Thymus (tissue), 11 donors: ENCODE measurements at regions not wholly inside any gene's neighbourhood (a gene's known extent, or its start where the extent isn't known, plus 50 kb on each side); places are given as distances from the start of the nearest gene placed in this dataset.

Experiments used
- DNase-seq, 9 donors: peaks; one replicate each; pipeline ENCODE4 v3.0.0-alpha.2; 2013; ENCODE audit warnings: low spot score in 9 of 9, low read depth in 6 of 9, missing footprints in 1 of 9
- H3K27ac ChIP-seq, 2 donors: one replicate each; pipeline ENCODE4 v1.5.1; 2013; ENCODE audit warnings: control low read depth in 1 of 2, low read depth in 1 of 2, low read length in 1 of 2, mild to moderate bottlenecking in 1 of 2, moderate library complexity in 1 of 2
- H3K27me3 ChIP-seq, 2 donors: one replicate each; pipeline ENCODE4 v1.5.1; 2013; ENCODE audit warnings: low read length in 1 of 2; ENCODE audit not compliant: control insufficient read depth in 2 of 2, insufficient read depth in 1 of 2
- H3K36me3 ChIP-seq, 2 donors: one replicate each; pipeline ENCODE4 v1.5.1; 2013; ENCODE audit warnings: low read length in 1 of 2, mild to moderate bottlenecking in 1 of 2, moderate library complexity in 1 of 2; ENCODE audit not compliant: control insufficient read depth in 2 of 2, insufficient read depth in 2 of 2
- H3K4me1 ChIP-seq, 2 donors: one replicate each; pipeline ENCODE4 v1.5.1; 2013; ENCODE audit warnings: low read length in 2 of 2; ENCODE audit not compliant: control insufficient read depth in 2 of 2, insufficient read depth in 2 of 2
- H3K4me3 ChIP-seq, 2 donors: one replicate each; pipeline ENCODE4 v1.5.1; 2013; ENCODE audit warnings: low read length in 2 of 2, control low read depth in 1 of 2, mild to moderate bottlenecking in 1 of 2
- H3K9me3 ChIP-seq, 2 donors: one replicate each; pipeline ENCODE4 v1.5.1; 2013; ENCODE audit warnings: low read length in 1 of 2, mild to moderate bottlenecking in 1 of 2; ENCODE audit not compliant: control insufficient read depth in 2 of 2, insufficient read depth in 1 of 2
- WGBS: extraction: QIAGEN DNeasy Blood & Tissue Kit; methylation state at CpG from one replicate; pipeline ENCODE4 v1.1.7; 2013; 5-methylcytosine and 5-hydroxymethylcytosine counted together
- donor health status: healthy.

GRCh38 chr7:106372595-106373318 is 88.0 kb upstream of the NAMPT start:
- 80% methylated on average over 3 of the region's 3 CpGs for WGBS
- no peaks in the 10 kb centered on the region for H3K4me1 ChIP-seq
- no peaks in the 10 kb centered on the region for H3K27me3 ChIP-seq
- no peak overlapping the region for H3K27ac ChIP-seq
- H3K36me3 ChIP-seq = no peaks in the 10 kb centered on the region
- H3K9me3 ChIP-seq = no peaks in the 10 kb centered on the region
- no peak for DNase-seq
- H3K4me3 ChIP-seq = no peak overlapping the region

GRCh38 chr7:106372126-106372525 is 87.3 kb upstream of the NAMPT start:
- Histone ChIP-seq H3K9me3 (no peaks in the 10 kb centered on the region), H3K4me3 (no peak overlapping the region), H3K36me3 (no peaks in the 10 kb centered on the region), H3K27ac (no peak overlapping the region), H3K4me1 (no peaks in the 10 kb centered on the region), H3K27me3 (no peaks in the 10 kb centered on the region)
- WGBS = 94% methylated on average over 2 of the region's 2 CpGs
- no peak for DNase-seq

GRCh38 chr7:106371629-106372028 is 86.8 kb upstream of the NAMPT start:
- H3K27ac ChIP-seq = no peak overlapping the region
- H3K4me1 ChIP-seq = no peaks in the 10 kb centered on the region
- 93% methylated on average over 4 of the region's 4 CpGs for WGBS
- no peak for DNase-seq
- H3K27me3 ChIP-seq = no peaks in the 10 kb centered on the region
- no peaks in the 10 kb centered on the region for H3K36me3 ChIP-seq
- H3K4me3 ChIP-seq = no peak overlapping the region
- no peaks in the 10 kb centered on the region for H3K9me3 ChIP-seq

GRCh38 chr7:106370542-106370941 is 85.8 kb upstream of the NAMPT start:
- no peak overlapping the region for H3K4me3 ChIP-seq

GRCh38 chr7:106369816-106370215 is 85.0 kb upstream of the NAMPT start:
- H3K9me3 ChIP-seq = no peaks in the 10 kb centered on the region
- H3K4me3 ChIP-seq = no peak overlapping the region
- H3K27ac ChIP-seq = no peak overlapping the region
- H3K27me3 ChIP-seq = no peaks in the 10 kb centered on the region
- no peaks in the 10 kb centered on the region for H3K36me3 ChIP-seq
- WGBS = 98% methylated on average over 2 of the region's 2 CpGs
- DNase-seq = no peak
- H3K4me1 ChIP-seq = no peaks in the 10 kb centered on the region

More at GRCh38 chr7:106370542-106370941, 85.8 kb upstream of the NAMPT start:
- Histone ChIP-seq H3K9me3 (no peaks in the 10 kb centered on the region), H3K27me3 (no peaks in the 10 kb centered on the region), H3K36me3 (no peaks in the 10 kb centered on the region), H3K4me1 (no peaks in the 10 kb centered on the region), H3K27ac (no peak overlapping the region)
- WGBS = 87% methylated on average over 10 of the region's 10 CpGs
- DNase-seq = no peak

GRCh38 chr7:106369352-106369751 is 84.6 kb upstream of the NAMPT start:
- H3K27me3 ChIP-seq = no peaks in the 10 kb centered on the region
- 94% methylated on average over 3 of the region's 3 CpGs for WGBS
- DNase-seq = no peak
- no peak overlapping the region for H3K4me3 ChIP-seq
- no peaks in the 10 kb centered on the region for H3K9me3 ChIP-seq
- no peak overlapping the region for H3K27ac ChIP-seq
- H3K4me1 ChIP-seq = no peaks in the 10 kb centered on the region
- no peaks in the 10 kb centered on the region for H3K36me3 ChIP-seq

- Histone ChIP-seq H3K9me3 (no peaks in the 10 kb centered on the region), H3K27ac (no peak overlapping the region), H3K36me3 (no peaks in the 10 kb centered on the region), H3K4me1 (no peaks in the 10 kb centered on the region), H3K27me3 (no peaks in the 10 kb centered on the region), H3K4me3 (no peak overlapping the region)
- no peak for DNase-seq
- WGBS = 97% methylated on average over 3 of the region's 3 CpGs
Measured at GRCh38 chr7:106367664-106368063, 82.9 kb upstream of the NAMPT start.

- peak in 1 of 9 donors; percentile 18 for DNase-seq
- Histone ChIP-seq H3K36me3 (no peaks in the 10 kb centered on the region), H3K27ac (no peak overlapping the region), H3K9me3 (no peaks in the 10 kb centered on the region), H3K4me1 (no peaks in the 10 kb centered on the region), H3K4me3 (no peak overlapping the region), H3K27me3 (no peaks in the 10 kb centered on the region)
- WGBS = 64% methylated on average over 3 of the region's 3 CpGs
Measured at GRCh38 chr7:106367018-106367420, 82.2 kb upstream of the NAMPT start.

- no peaks in the 10 kb centered on the region for H3K9me3 ChIP-seq
- DNase-seq = peak in 1 of 9 donors; percentile 21
- no peak overlapping the region for H3K27ac ChIP-seq
- H3K4me1 ChIP-seq = no peaks in the 10 kb centered on the region
- 74% methylated on average over 3 of the region's 3 CpGs for WGBS
- H3K4me3 ChIP-seq = no peak overlapping the region
- no peaks in the 10 kb centered on the region for H3K27me3 ChIP-seq
- no peaks in the 10 kb centered on the region for H3K36me3 ChIP-seq
Measured at GRCh38 chr7:106365252-106366005, 80.6 kb upstream of the NAMPT start.
